H1 (cell line): ENCODE measurements at regions not wholly inside any gene's neighbourhood (a gene's known extent, or its start where the extent isn't known, plus 50 kb on each side); places are given as distances from the start of the nearest gene placed in this dataset.

Experiments used
- BRCA1 ChIP-seq: IDR thresholded peaks from 2 replicates; pipeline ENCODE4 v1.6.1; 2012; ENCODE audit warnings: low read depth, low read length, improper control_type of control experiment
- CTCF ChIP-seq, 3 experiments: IDR thresholded peaks; 1 replicate in 2 of 3; 2 replicates in 1 of 3; pipeline versions ENCODE4 v1.5.1 to v1.6.1; 2011; ENCODE audit warnings: low read length in 3 of 3, mild to moderate bottlenecking in 3 of 3, inconsistent platforms in 2 of 3, low read depth in 1 of 3, moderate library complexity in 1 of 3; ENCODE audit not compliant: insufficient read depth in 1 of 3; ENCODE audit errors: control extremely low read depth in 1 of 3
- GABPA ChIP-seq: IDR thresholded peaks from 2 replicates; pipeline ENCODE4 v1.6.1; 2011; ENCODE audit warnings: mild to moderate bottlenecking, low read length, moderate library complexity, borderline replicate concordance; ENCODE audit not compliant: insufficient read depth
- HDAC2 ChIP-seq, 2 experiments: fragments of 300-600 bp in 1 of 2; sonication (generic) in 1 of 2; IDR thresholded peaks; 2 replicates each; pipeline ENCODE4 v1.6.1; 2011 to 2012; ENCODE audit warnings: low read depth in 2 of 2, low read length in 2 of 2, mild to moderate bottlenecking in 2 of 2, moderate library complexity in 2 of 2, borderline replicate concordance in 1 of 2, inconsistent platforms in 1 of 2
- JUN ChIP-seq: IDR thresholded peaks from 2 replicates; pipeline ENCODE4 v1.6.1; 2011; ENCODE audit warnings: low read depth, mild to moderate bottlenecking, improper control_type of control experiment, low read length
- KDM4A ChIP-seq: IDR thresholded peaks from one replicate; pipeline ENCODE4 v1.7.1; 2012; ENCODE audit warnings: low read depth, mild to moderate bottlenecking, moderate library complexity, low read length, inconsistent platforms; ENCODE audit not compliant: severe bottlenecking
- PHF8 ChIP-seq: fragments of 200-600 bp; sonication (generic); conservative IDR thresholded peaks from 2 replicates; pipeline ENCODE4 v1.7.1; 2012; ENCODE audit warnings: low read depth, mild to moderate bottlenecking, inconsistent platforms, low read length, moderate library complexity
- POU5F1 ChIP-seq: IDR thresholded peaks from 2 replicates; pipeline ENCODE4 v1.6.1; 2011; ENCODE audit warnings: low read depth, mild to moderate bottlenecking, low read length, moderate library complexity
- YY1 ChIP-seq: IDR thresholded peaks from 2 replicates; pipeline ENCODE4 v1.6.1; 2011; ENCODE audit warnings: low read depth, mild to moderate bottlenecking, low read length

GRCh38 chr3:109210501-109210900 lies 74.0 kb downstream of the C3orf85 start (continued):
- no peak for TF ChIP-seq CTCF (IDR thresholded peaks at IDR 0.05; ENCODE audit: control extremely low read depth in 1 of 3, insufficient read depth in 1 of 3, low read depth in 1 of 3, low read length in 3 of 3)
- no peak for TF ChIP-seq YY1
- TF ChIP-seq BRCA1, result no peak
- TF ChIP-seq JUN, result no peak
- no peak for TF ChIP-seq POU5F1
- TF ChIP-seq HDAC2 (IDR thresholded peaks at IDR 0.05; ENCODE audit: borderline replicate concordance in 1 of 2, low read depth in 2 of 2, low read length in 2 of 2), result no peak
- TF ChIP-seq PHF8, result no peak
- TF ChIP-seq KDM4A, result no peak
- TF ChIP-seq GABPA, result no peak
- TF ChIP-seq, all 59 proteins: peak for 0
